ENCODE measurements at regions not wholly inside any gene's neighbourhood (a gene's known extent, or its start where the extent isn't known, plus 50 kb on each side); places are given as distances from the start of the nearest gene placed in this dataset.

- no peak overlapping the region for H3K14ac ChIP-seq (replicated peaks; ENCODE audit: low read depth, low read length)
- H2BK120ac ChIP-seq (ENCODE audit: low read depth, low read length), result no peak overlapping the region
- CTCF ChIA-PET, result no interaction called here
- no TSS peak for BruUV-seq (replicated peaks)
- no peak overlapping the region for H2AK5ac ChIP-seq (ENCODE audit: low read depth, low read length)
- H3K9me3 ChIP-seq (ENCODE audit: control insufficient read depth, insufficient read depth, low read length), result no peaks in the 10 kb centered on the region
- ATAC-seq (ENCODE audit: low read depth), result no peak
- intact Hi-C loops (cut with micrococcal nuclease), result no loop called here
- no peak overlapping the region for H3K4me3 ChIP-seq (ENCODE audit: insufficient read depth, low read depth, low read length)
- no peak overlapping the region for H3K56ac ChIP-seq (ENCODE audit: extremely low read depth, insufficient read depth, low read length)
- no peak overlapping the region for H2BK20ac ChIP-seq (ENCODE audit: low read depth, low read length)
- no peak overlapping the region for H2AFZ ChIP-seq (replicated peaks; ENCODE audit: low read length, poor library complexity)
- H3K4me2 ChIP-seq (ENCODE audit: low read depth, low read length), result no peak overlapping the region
- no peaks in the 10 kb centered on the region for H3K27me3 ChIP-seq (ENCODE audit: control insufficient read depth, insufficient read depth, low read length)
- no peak overlapping the region for H4K91ac ChIP-seq (ENCODE audit: insufficient read depth, low read depth, low read length)
- no peak overlapping the region for H4K5ac ChIP-seq (ENCODE audit: low read depth, low read length)
- H4K20me1 ChIP-seq (ENCODE audit: insufficient read depth, low read length), result no peaks in the 10 kb centered on the region
- H2BK15ac ChIP-seq (ENCODE audit: low read depth, low read length), result no peak overlapping the region
- H4K8ac ChIP-seq (ENCODE audit: low read depth in 2 of 2, low read length in 2 of 2), result no peak overlapping the region
- H3K27ac ChIP-seq (ENCODE audit: insufficient read depth, low read length), result no peak overlapping the region
- H3K4ac ChIP-seq (ENCODE audit: low read depth, low read length), result no peak overlapping the region
- no peak overlapping the region for H3K23ac ChIP-seq (ENCODE audit: low read depth, low read length)
- DNase-seq, result no peak
- H3K9me1 ChIP-seq (ENCODE audit: insufficient read depth, low read length), result no peaks in the 10 kb centered on the region; the same call in 1 of the 2 replicates
- H3K18ac ChIP-seq (ENCODE audit: low read depth, low read length), result no peak overlapping the region
- H2AK9ac ChIP-seq (replicated peaks; ENCODE audit: low read depth, low read length, poor library complexity), result no peak overlapping the region
- dilution Hi-C loops (cut with HindIII; ENCODE audit: low sequenced_read_pairs, unreplicated experiment), result no loop called here
- TF ChIP-seq RFX5 (IDR thresholded peaks at IDR 0.05; ENCODE audit: low read depth, low read length), result no peak
- TF ChIP-seq RCOR1 (IDR thresholded peaks at IDR 0.05; ENCODE audit: insufficient replicate concordance, low read length), result no peak
- in situ Hi-C loops (cut with MboI; ENCODE audit: low sequenced_read_pairs), result no loop called here
- H3K9ac ChIP-seq (ENCODE audit: low read depth, low read length), result no peak overlapping the region
- H2BK5ac ChIP-seq (ENCODE audit: low read depth, low read length, poor library complexity, severe bottlenecking), result no peak overlapping the region
- POLR2A ChIA-PET (ENCODE audit: unreplicated experiment), result no interaction called here
- no peaks in the 10 kb centered on the region for H3K79me1 ChIP-seq (ENCODE audit: low read depth in 1 of 2, low read length in 2 of 2)
- no CpG with 5 or more reads among the region's 2 CpGs for WGBS, 2 experiments (ENCODE audit: extremely low coverage in 2 of 2, insufficient read length in 1 of 2)
- H3K36me3 ChIP-seq (ENCODE audit: control insufficient read depth, insufficient read depth, low read length), result no peaks in the 10 kb centered on the region
- H3K4me1 ChIP-seq (ENCODE audit: control insufficient read depth, insufficient read depth, low read length), result no peaks in the 10 kb centered on the region
These were observed 105.6 kb downstream of the MRPL57 start for GRCh38 chr13:21282065-21282464.

Data from IMR-90 (cell line).